GM19468 (cell line): ENCODE measurements at regions not wholly inside any gene's neighbourhood (a gene's known extent, or its start where the extent isn't known, plus 50 kb on each side); places are given as distances from the start of the nearest gene placed in this dataset.
A peak's percentile ranks its signal among the peaks of the same experiment; 100 is the strongest.

Source experiments
- ATAC-seq: cut with Tn5 transposase; IDR thresholded peaks from one replicate; pipeline ENCODE4 v1.9.1; 2021; ENCODE audit warnings: mild to moderate bottlenecking, moderate library complexity, moderate number of reproducible peaks; ENCODE audit not compliant: unreplicated experiment; ENCODE audit errors: extremely low read depth

GRCh38 chr1:58991305-58991704, 207.5 kb upstream of the JUN start:
- ATAC-seq, result no peak

DNA sequence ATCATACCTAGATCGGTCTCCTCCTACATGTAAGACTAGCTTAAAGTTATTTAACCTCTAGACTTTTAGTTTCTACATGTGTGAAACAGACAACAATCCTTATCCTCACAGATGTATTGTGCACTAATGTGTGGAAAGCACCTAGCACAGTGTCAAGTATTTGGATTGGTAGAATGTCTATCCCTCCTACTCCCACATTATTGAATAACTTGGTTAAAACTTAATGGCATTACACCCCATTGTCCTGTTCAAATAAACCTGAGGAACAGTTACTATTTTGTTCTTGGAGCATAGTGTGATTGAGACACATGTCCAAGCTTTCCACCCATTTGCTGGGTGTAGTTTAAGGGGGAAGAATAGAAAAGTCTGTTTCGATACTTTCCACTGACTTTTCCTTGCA, 208.8 kb upstream of the JUN start:
- ATAC-seq, result no peak

- ATAC-seq, result no peak
Measured at GRCh38 chr1:58993403-58993802, 209.6 kb upstream of the JUN start.

- no peak for ATAC-seq
Measured at GRCh38 chr1:58994664-58995063, 210.8 kb upstream of the JUN start.

- peak; percentile 43 for ATAC-seq
Measured at GRCh38 chr1:58996341-58997059, 212.7 kb upstream of the JUN start.

DNA sequence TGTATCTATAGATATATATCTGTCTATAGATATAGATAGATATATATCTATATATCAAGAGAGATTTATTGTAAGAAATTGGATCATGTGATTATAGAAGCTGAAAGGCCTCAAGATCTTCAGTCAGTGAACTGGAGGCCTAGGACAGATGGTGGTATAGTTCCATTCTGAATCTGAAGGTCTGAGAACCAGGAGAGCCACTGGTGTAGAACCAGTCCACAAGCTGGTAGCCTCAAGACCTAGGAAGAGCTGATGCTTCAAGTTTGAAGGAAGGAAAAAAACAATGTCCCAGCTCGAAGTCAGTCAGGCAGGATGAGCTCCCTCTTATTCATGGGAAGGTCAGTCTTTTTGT, 213.2 kb upstream of the JUN start:
- peak; percentile 59 for ATAC-seq

DNA sequence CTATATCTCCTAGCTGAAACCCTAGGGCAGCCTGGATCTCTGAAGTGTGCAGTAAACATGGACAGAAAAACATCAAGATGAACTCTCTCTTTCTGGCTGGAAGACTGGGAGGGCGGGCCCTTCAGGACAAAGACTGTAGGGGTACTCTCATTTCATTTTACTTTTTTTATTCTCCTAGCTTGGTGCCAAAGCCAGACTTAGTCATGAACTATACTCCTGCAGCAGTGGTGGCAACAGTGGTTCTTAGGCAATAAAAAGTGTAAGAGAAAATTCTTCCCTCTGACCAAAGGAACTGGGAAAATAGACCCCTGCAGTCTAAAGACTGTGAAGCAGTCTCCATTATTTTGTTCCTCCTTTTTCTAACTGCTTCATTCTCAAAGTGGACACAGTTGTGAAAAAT, 213.8 kb upstream of the JUN start:
- ATAC-seq, result no peak

DNA sequence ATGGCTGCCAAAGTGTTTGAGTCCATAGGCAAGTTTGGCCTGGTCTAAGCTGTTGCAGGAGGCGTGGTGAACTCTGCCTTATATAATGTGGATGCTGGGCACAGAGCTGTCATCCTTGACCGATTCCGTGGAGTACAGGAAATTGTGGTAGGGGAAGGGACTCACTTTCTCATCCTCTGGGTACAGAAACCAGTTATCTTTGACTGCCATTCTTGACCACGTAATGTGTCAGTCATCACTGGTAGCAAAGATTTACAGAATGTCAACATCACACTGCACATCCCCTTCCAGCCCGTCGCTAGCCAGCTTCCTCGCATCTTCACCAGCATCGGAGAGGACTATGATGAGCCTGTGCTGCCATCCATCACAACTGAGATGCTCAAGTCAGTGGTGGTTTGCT, 215.8 kb upstream of the JUN start:
- ATAC-seq, result no peak

DNA sequence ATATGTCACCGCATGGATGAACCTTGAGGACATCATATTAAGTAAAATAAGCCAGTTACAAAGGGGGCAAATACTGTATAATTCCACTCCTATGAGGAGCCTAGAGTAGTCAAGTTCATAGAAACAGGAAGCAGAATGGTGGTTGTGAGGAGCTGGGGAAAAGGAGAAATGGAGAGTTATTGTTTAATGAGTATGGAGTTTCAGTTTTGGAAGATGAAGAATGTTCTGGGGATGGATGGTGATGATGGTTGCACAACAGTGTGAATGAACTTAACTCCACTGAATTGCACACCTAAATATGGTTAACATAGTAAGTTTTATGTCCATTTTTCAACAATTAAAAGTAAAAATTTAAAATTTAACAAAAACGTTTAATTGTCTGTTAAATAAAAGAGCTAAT, 220.9 kb upstream of the JUN start:
- no peak for ATAC-seq

GRCh38 chr1:59005491-59006288, 221.8 kb upstream of the JUN start:
- no peak for ATAC-seq

DNA sequence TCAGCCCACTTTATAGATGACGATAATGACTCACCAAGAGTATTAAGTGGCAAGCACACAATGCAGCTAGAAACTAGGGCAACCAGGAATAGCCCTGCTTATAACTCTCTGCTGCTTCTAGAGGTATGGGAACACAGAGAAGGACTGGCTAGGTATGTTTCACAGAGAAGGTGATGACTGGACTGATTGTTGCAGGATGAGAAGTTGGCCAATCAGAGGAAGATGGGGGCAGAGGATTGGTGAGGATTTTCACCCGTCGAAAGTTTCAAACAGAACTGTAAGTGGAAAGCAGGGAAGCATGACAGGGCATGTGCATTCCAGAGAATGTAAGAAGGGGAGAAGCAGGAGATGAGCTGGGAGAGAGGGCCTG, 222.4 kb upstream of the JUN start:
- no peak for ATAC-seq

- no peak for ATAC-seq
Measured at GRCh38 chr1:59006932-59007331, 223.1 kb upstream of the JUN start.

GRCh38 chr1:59007429-59007819, 223.6 kb upstream of the JUN start:
- ATAC-seq, result no peak

DNA sequence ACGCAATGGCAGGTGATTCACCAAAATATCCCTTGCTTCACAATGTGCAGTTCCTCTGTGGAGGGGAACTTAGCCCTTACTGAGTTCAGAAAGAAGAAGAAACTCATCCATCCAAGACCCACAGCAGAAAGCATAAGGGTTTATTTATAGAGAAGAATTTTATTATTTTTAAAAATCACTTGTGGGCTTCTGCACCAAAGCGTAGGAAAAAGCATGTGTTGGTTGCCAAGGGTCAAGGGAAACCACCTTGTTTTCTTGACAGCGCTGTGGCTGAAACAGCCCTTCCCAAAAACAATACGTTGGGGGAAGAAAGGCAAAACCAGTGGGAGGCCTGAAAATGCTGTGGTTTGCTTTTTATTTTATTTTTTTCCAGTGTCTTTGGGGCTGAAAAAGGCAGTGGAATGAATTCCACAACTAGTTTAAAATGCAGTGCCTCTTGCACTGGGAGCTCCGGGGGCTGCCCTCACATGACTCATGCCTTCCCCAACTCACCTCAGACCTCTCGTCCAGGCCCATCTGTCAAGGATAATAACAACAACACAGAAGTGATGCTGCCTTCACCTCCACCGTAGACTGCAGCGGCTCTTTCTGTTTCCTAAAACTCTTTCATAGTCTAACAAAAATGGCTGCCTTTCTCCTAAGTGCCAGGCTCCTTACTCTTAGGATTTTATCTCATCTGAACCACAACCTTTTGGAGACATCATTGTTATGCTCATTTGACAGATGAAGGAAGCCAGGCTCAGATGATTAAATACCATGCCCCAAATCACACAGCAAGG, 224.2 kb upstream of the JUN start:
- no peak for ATAC-seq

GRCh38 chr1:59008599-59009347, 224.9 kb upstream of the JUN start:
- ATAC-seq, result no peak

- ATAC-seq, result no peak
Measured at GRCh38 chr1:59011663-59012062, 227.8 kb upstream of the JUN start.

DNA sequence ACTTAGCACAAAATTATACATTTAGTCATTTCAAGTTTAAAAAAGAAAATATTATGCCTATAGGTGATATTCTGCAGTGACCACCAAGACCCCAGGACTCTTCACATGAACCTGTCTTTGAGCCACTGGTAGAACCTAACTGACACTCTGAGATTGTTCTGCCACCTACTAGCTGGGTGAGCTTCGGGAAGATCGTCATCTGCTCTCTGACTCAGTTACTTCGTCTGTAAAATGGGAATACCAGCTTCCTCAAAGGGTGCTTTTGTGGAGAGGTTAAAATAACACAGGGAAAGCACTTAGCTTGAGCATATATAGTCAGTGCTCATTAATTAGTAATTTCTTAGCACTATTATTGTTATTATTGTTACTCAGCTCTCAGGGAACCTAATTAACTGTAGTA, 228.5 kb upstream of the JUN start:
- ATAC-seq, result no peak

GRCh38 chr1:59013276-59013927, 229.6 kb upstream of the JUN start:
- peak; percentile 32 for ATAC-seq

GRCh38 chr1:59013928-59014279, 230.1 kb upstream of the JUN start:
- no peak for ATAC-seq

GRCh38 chr1:59014827-59015226, 231.0 kb upstream of the JUN start:
- ATAC-seq, result no peak
